WTC11 (cell line): ENCODE measurements at regions not wholly inside any gene's neighbourhood (a gene's known extent, or its start where the extent isn't known, plus 50 kb on each side); places are given as distances from the start of the nearest gene placed in this dataset.

Source experiments
- ATAC-seq: fragments of 200-7000 bp; cut with Tn5 transposase; 2 replicates; pipeline ENCODE4 v1.10.0; 2021; ENCODE audit warnings: mild to moderate bottlenecking, moderate library complexity
- CTCF ChIA-PET: fragments of 300-600 bp; sonication (Branson Sonifier 250); formaldehyde crosslinking; loops from one replicate; lab custom pipeline; 2021; ENCODE audit warnings: antibody characterized with exemption; lab: Charles Lee
- POLR2A ChIA-PET: fragments of 350-600 bp; sonication (Branson Sonifier 250); formaldehyde crosslinking; loops from one replicate; lab custom pipeline; 2021; ENCODE audit warnings: antibody characterized with exemption; lab: Charles Lee
- DNase-seq: peaks from one replicate; pipeline ENCODE4 v3.0.0; 2021; ENCODE audit warnings: low spot score
- H3K27ac Mint-ChIP-seq: 2 replicates; pipeline ENCODE4 v1.8.0; 2021; ENCODE audit warnings: mixed read lengths
- H3K27me3 Mint-ChIP-seq: 2 replicates; pipeline ENCODE4 v1.8.0; 2021; ENCODE audit warnings: low read depth, mild to moderate bottlenecking, moderate library complexity, mixed read lengths
- H3K36me3 Mint-ChIP-seq: 2 replicates; pipeline ENCODE4 v1.8.0; 2021; ENCODE audit warnings: mixed read lengths
- H3K4me1 Mint-ChIP-seq: 2 replicates; pipeline ENCODE4 v1.8.0; 2022; ENCODE audit warnings: mixed read lengths
- H3K4me3 Mint-ChIP-seq: 2 replicates; pipeline ENCODE4 v1.8.0; 2021; ENCODE audit warnings: mild to moderate bottlenecking, moderate library complexity, mixed read lengths
- H3K9me3 Mint-ChIP-seq: 2 replicates; pipeline ENCODE4 v1.8.0; 2021; ENCODE audit warnings: mixed read lengths
- AFF4 ChIP-seq: sonication (generic); formaldehyde crosslinking; IDR thresholded peaks from 2 replicates; pipeline ENCODE4 v1.8.1; 2023; ENCODE audit warnings: mild to moderate bottlenecking, missing genetic modification reagents, borderline replicate concordance
- ATF2 ChIP-seq: sonication (generic); formaldehyde crosslinking; IDR thresholded peaks from 2 replicates; pipeline ENCODE4 v1.8.1; 2022; ENCODE audit warnings: low read depth, missing genetic modification reagents, borderline replicate concordance
- CBFB ChIP-seq: sonication (generic); formaldehyde crosslinking; IDR thresholded peaks from 2 replicates; pipeline ENCODE4 v1.8.1; 2022; ENCODE audit warnings: mild to moderate bottlenecking, low read depth, missing genetic modification reagents
- ESRRA ChIP-seq: sonication (generic); formaldehyde crosslinking; IDR thresholded peaks from 2 replicates; pipeline ENCODE4 v1.8.1; 2022; ENCODE audit warnings: mild to moderate bottlenecking, missing genetic modification reagents, borderline replicate concordance
- FOXP1 ChIP-seq: sonication (generic); formaldehyde crosslinking; IDR thresholded peaks from 2 replicates; pipeline ENCODE4 v1.8.0; 2022; ENCODE audit warnings: missing genetic modification reagents, mild to moderate bottlenecking, moderate library complexity, borderline replicate concordance
- GRHL2 ChIP-seq: fragments of 250-450 bp; sonication (Bioruptor Pico); IDR thresholded peaks from 2 replicates; pipeline ENCODE4 v1.8.0; 2022; ENCODE audit warnings: mild to moderate bottlenecking, moderate library complexity; ENCODE audit not compliant: insufficient replicate concordance, severe bottlenecking
- IRF1 ChIP-seq: sonication (generic); formaldehyde crosslinking; IDR thresholded peaks from 2 replicates; pipeline ENCODE4 v1.8.0; 2023; ENCODE audit warnings: missing genetic modification reagents
- MAX ChIP-seq: sonication (generic); formaldehyde crosslinking; IDR thresholded peaks from 2 replicates; pipeline ENCODE4 v1.8.0; 2022; ENCODE audit warnings: mild to moderate bottlenecking, missing genetic modification reagents
- NFYB ChIP-seq: sonication (generic); formaldehyde crosslinking; conservative IDR thresholded peaks from 2 replicates; pipeline ENCODE4 v1.8.0; 2022; ENCODE audit warnings: low read depth, missing genetic modification reagents
- PRDM15 ChIP-seq: sonication (generic); formaldehyde crosslinking; IDR thresholded peaks from 2 replicates; pipeline ENCODE4 v1.8.0; 2022; ENCODE audit warnings: missing genetic modification reagents
- SMAD3 ChIP-seq: sonication (generic); formaldehyde crosslinking; IDR thresholded peaks from 2 replicates; pipeline ENCODE4 v1.8.0; 2022; ENCODE audit warnings: missing genetic modification reagents, mild to moderate bottlenecking, borderline replicate concordance
- USF2 ChIP-seq: sonication (generic); formaldehyde crosslinking; IDR thresholded peaks from 2 replicates; pipeline ENCODE4 v1.8.1; 2023; ENCODE audit warnings: mild to moderate bottlenecking, missing genetic modification reagents, moderate library complexity
- ZNF219 ChIP-seq: sonication (generic); formaldehyde crosslinking; IDR thresholded peaks from 2 replicates; pipeline ENCODE4 v1.8.0; 2023; ENCODE audit warnings: missing genetic modification reagents, mild to moderate bottlenecking, borderline replicate concordance
- ZNF263 ChIP-seq: sonication (generic); formaldehyde crosslinking; IDR thresholded peaks from 2 replicates; pipeline ENCODE4 v1.8.1; 2022; ENCODE audit warnings: low read depth, mild to moderate bottlenecking, moderate library complexity, missing genetic modification reagents
- ZNF512 ChIP-seq: sonication (generic); formaldehyde crosslinking; IDR thresholded peaks from 2 replicates; pipeline ENCODE4 v1.8.1; 2022; ENCODE audit warnings: missing genetic modification reagents, borderline replicate concordance
- ZNF532 ChIP-seq: fragments of 250-450 bp; sonication (Bioruptor Pico); IDR thresholded peaks from 2 replicates; pipeline ENCODE4 v1.9.0; 2021; ENCODE audit warnings: mild to moderate bottlenecking, borderline replicate concordance

- no peak for TF ChIP-seq ZNF219
- no peak for TF ChIP-seq CBFB
Measured at GRCh38 chr5:145588558-145588957, 246.6 kb downstream of the PRELID2 start (continued).

GRCh38 chr5:145588113-145588512, 247.0 kb downstream of the PRELID2 start:
- Mint-ChIP-seq H3K4me3 (no peak overlapping the region), H3K36me3 (no peaks in the 10 kb centered on the region), H3K27ac (no peak overlapping the region), H3K9me3 (peaks cover 10% of the 10 kb centered on the region; the same call in 1 of the 2 replicates), H3K4me1 (no peaks in the 10 kb centered on the region), H3K27me3 (no peaks in the 10 kb centered on the region)
- no peak for TF ChIP-seq ZNF263 (CRISPR knock-in tag)
- TF ChIP-seq ZNF512 (CRISPR knock-in tag) = no peak
- no peak for TF ChIP-seq USF2 (CRISPR knock-in tag)
- TF ChIP-seq FOXP1 (CRISPR knock-in tag) = no peak
- no peak for TF ChIP-seq NFYB (CRISPR knock-in tag)
- TF ChIP-seq GRHL2 (CRISPR knock-in tag) = no peak
- no peak for TF ChIP-seq ESRRA (CRISPR knock-in tag)
- TF ChIP-seq PRDM15 (CRISPR knock-in tag) = no peak
- TF ChIP-seq ZNF532 (CRISPR knock-in tag) = no peak
- TF ChIP-seq SMAD3 = no peak
- no peak for TF ChIP-seq IRF1
- no peak for TF ChIP-seq ATF2 (CRISPR knock-in tag)
- no peak for TF ChIP-seq AFF4
- no peak for TF ChIP-seq MAX (CRISPR knock-in tag)
- no peak for DNase-seq
- ATAC-seq = no peak
- CTCF ChIA-PET = no interaction called here
- POLR2A ChIA-PET = no interaction called here
